CD14-positive monocyte (primary cell): ENCODE measurements at regions not wholly inside any gene's neighbourhood (a gene's known extent, or its start where the extent isn't known, plus 50 kb on each side); places are given as distances from the start of the nearest gene placed in this dataset.

ENCODE experiments used
- DNase-seq, 3 donors: peaks; one replicate each; pipeline ENCODE4 v3.0.0-alpha.2; 2011 to 2022
- H2AFZ ChIP-seq: 2 replicates; pipeline ENCODE4 v1.6.0; 2012; ENCODE audit warnings: mild to moderate bottlenecking, low read depth, low read length, inconsistent platforms; ENCODE audit not compliant: insufficient read depth, poor library complexity, severe bottlenecking
- H3K27ac ChIP-seq, 2 donors: 1 replicate in 1 of 2; 2 replicates in 1 of 2; pipeline ENCODE4 v1.5.1; 2012 to 2013; ENCODE audit warnings: low read length in 2 of 2, control low read depth in 1 of 2, inconsistent platforms in 1 of 2, low read depth in 1 of 2, mild to moderate bottlenecking in 1 of 2
- H3K27me3 ChIP-seq, 2 donors: one replicate each; pipeline versions ENCODE4 v1.6.0 to v1.6.1; 2011 to 2013; ENCODE audit warnings: low read length in 2 of 2; ENCODE audit not compliant: control insufficient read depth in 2 of 2, insufficient read depth in 2 of 2
- H3K36me3 ChIP-seq, 2 donors: replicated peaks in 1 of 2; 1 replicate in 1 of 2; 2 replicates in 1 of 2; pipeline versions ENCODE4 v1.5.1 to v1.6.1; 2012 to 2013; ENCODE audit warnings: low read length in 2 of 2, control low read depth in 1 of 2, inconsistent platforms in 1 of 2, mild to moderate bottlenecking in 1 of 2; ENCODE audit not compliant: insufficient read depth in 2 of 2, control insufficient read depth in 1 of 2
- H3K4me1 ChIP-seq, 2 donors: 1 replicate in 1 of 2; 2 replicates in 1 of 2; pipeline versions ENCODE4 v1.5.1 to v1.6.1; 2012 to 2013; ENCODE audit warnings: low read length in 2 of 2, control low read depth in 1 of 2, inconsistent platforms in 1 of 2, mild to moderate bottlenecking in 1 of 2, moderate library complexity in 1 of 2; ENCODE audit not compliant: insufficient read depth in 2 of 2, control insufficient read depth in 1 of 2
- H3K4me2 ChIP-seq: replicated peaks from 2 replicates; pipeline ENCODE3; 2012; ENCODE audit warnings: low read length, moderate library complexity, mild to moderate bottlenecking; ENCODE audit not compliant: poor library complexity, severe bottlenecking; ENCODE audit errors: extremely low read depth
- H3K4me3 ChIP-seq, 3 experiments: fragments of 200-600 bp in 1 of 3; sonication (generic) in 1 of 3; replicated peaks in 1 of 3; 1 replicate in 2 of 3; 2 replicates in 1 of 3; pipeline ENCODE4 v1.5.1; 2011 to 2013; ENCODE audit warnings: low read length in 3 of 3, mild to moderate bottlenecking in 3 of 3, control low read depth in 2 of 3, low read depth in 2 of 3, inconsistent platforms in 1 of 3, moderate library complexity in 1 of 3
- H3K79me2 ChIP-seq: 2 replicates; pipeline ENCODE4 v1.6.0; 2012; ENCODE audit warnings: mild to moderate bottlenecking, control low read depth, inconsistent platforms, low read length, moderate library complexity; ENCODE audit not compliant: insufficient read depth
- H3K9ac ChIP-seq: 2 replicates; pipeline ENCODE4 v1.6.0; 2017; ENCODE audit warnings: low read length, mild to moderate bottlenecking; ENCODE audit not compliant: insufficient read depth, poor library complexity, severe bottlenecking
- H3K9me3 ChIP-seq, 2 donors: replicated peaks in 1 of 2; 1 replicate in 1 of 2; 2 replicates in 1 of 2; pipeline versions ENCODE4 v1.5.1 to v1.6.1; 2012 to 2013; ENCODE audit warnings: low read length in 2 of 2, control low read depth in 1 of 2; ENCODE audit not compliant: control insufficient read depth in 1 of 2, insufficient read depth in 1 of 2
- H4K20me1 ChIP-seq: 2 replicates; pipeline ENCODE4 v1.6.0; 2012; ENCODE audit warnings: mild to moderate bottlenecking, low read length, control low read depth, moderate library complexity; ENCODE audit not compliant: insufficient read depth
- H3K27ac Mint-ChIP-seq, 7 donors: one replicate each; pipeline ENCODE4 v1.8.0; 2020; ENCODE audit warnings: mild to moderate bottlenecking in 7 of 7, mixed read lengths in 7 of 7, moderate library complexity in 6 of 7, inconsistent platforms in 2 of 7
- H3K27me3 Mint-ChIP-seq, 3 donors: one replicate each; pipeline ENCODE4 v1.8.0; 2021 to 2022; ENCODE audit warnings: low read depth in 3 of 3, mild to moderate bottlenecking in 3 of 3, mixed read lengths in 3 of 3, moderate library complexity in 3 of 3, inconsistent platforms in 1 of 3
- H3K36me3 Mint-ChIP-seq, 2 donors: one replicate each; pipeline ENCODE4 v1.8.0; 2020; ENCODE audit warnings: mixed read lengths in 2 of 2, inconsistent platforms in 1 of 2, mild to moderate bottlenecking in 1 of 2
- H3K4me1 Mint-ChIP-seq: one replicate; pipeline ENCODE4 v1.8.0; 2020; ENCODE audit warnings: mild to moderate bottlenecking, mixed read lengths
- H3K4me3 Mint-ChIP-seq, 2 donors: one replicate each; pipeline ENCODE4 v1.8.0; 2020; ENCODE audit warnings: mild to moderate bottlenecking in 2 of 2, mixed read lengths in 2 of 2, moderate library complexity in 1 of 2
- H3K9me3 Mint-ChIP-seq, 7 donors: one replicate each; pipeline ENCODE4 v1.8.0; 2020 to 2022; ENCODE audit warnings: mixed read lengths in 7 of 7, mild to moderate bottlenecking in 6 of 7, moderate library complexity in 6 of 7, inconsistent platforms in 2 of 7
- WGBS: methylation state at CpG from one replicate; pipeline ENCODE4 v1.1.5; 2013; ENCODE audit warnings: missing lambda C conversion rate; ENCODE audit not compliant: insufficient coverage; 5-methylcytosine and 5-hydroxymethylcytosine counted together
- intact Hi-C, 2 donors: fragments of 100-400 bp; cut with micrococcal nuclease; formaldehyde crosslinking; loops; one replicate each; pipeline versions ENCODE4 v1.15.0 to v1.15.1; 2023
- TF ChIP-seq, protein P1 (sequence below): fragments of 200-600 bp; IDR thresholded peaks from one replicate; pipeline ENCODE4 v1.8.0; 2022; ENCODE audit warnings: antibody characterized with exemption, mild to moderate bottlenecking

DNA sequence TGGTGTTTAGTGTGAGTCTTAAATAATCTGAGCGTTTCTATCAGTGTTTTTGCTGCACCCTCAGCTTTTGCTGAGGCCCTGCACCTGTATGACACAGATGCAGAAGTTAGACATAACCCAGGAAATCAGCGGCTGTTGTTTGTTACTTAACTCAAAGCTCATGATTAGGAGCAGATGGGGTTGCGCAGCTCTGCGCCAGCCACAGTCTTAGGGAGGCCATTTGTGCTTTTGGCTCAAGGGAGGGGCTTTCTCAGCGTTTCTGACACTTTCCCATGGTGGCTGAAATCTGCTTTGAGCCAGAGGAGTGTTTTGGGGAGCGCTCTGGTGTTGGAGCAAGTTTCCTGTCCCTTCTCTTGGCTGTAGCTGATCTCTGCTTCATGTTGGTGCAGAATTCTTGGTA, 433.8 kb downstream of the NAF1 start:
- no peak overlapping the region for H3K4me3 ChIP-seq
- H3K79me2 ChIP-seq, result no peaks in the 10 kb centered on the region
- WGBS, result 73% methylated on average over 6 of the region's 6 CpGs
- Mint-ChIP-seq H3K4me1 (no peaks in the 10 kb centered on the region), H3K36me3 (no peaks in the 10 kb centered on the region), H3K27me3 (peaks cover 0 to 2% (median 0%) of the 10 kb centered on the region in 3 donors), H3K9me3 (peaks cover 0 to 4% (median 0%) of the 10 kb centered on the region in 7 donors), H3K27ac (no peak overlapping the region), H3K4me3 (no peak overlapping the region)
- H4K20me1 ChIP-seq, result no peaks in the 10 kb centered on the region
- no peak overlapping the region for H3K9ac ChIP-seq
- no peaks in the 10 kb centered on the region for H3K36me3 ChIP-seq
- intact Hi-C loops, result no loop called here
- H3K9me3 ChIP-seq, result no peaks in the 10 kb centered on the region
- no peaks in the 10 kb centered on the region for H3K27me3 ChIP-seq
- H3K4me1 ChIP-seq, result no peaks in the 10 kb centered on the region
- H3K27ac ChIP-seq, result no peak overlapping the region
- TF ChIP-seq, protein P1, sequence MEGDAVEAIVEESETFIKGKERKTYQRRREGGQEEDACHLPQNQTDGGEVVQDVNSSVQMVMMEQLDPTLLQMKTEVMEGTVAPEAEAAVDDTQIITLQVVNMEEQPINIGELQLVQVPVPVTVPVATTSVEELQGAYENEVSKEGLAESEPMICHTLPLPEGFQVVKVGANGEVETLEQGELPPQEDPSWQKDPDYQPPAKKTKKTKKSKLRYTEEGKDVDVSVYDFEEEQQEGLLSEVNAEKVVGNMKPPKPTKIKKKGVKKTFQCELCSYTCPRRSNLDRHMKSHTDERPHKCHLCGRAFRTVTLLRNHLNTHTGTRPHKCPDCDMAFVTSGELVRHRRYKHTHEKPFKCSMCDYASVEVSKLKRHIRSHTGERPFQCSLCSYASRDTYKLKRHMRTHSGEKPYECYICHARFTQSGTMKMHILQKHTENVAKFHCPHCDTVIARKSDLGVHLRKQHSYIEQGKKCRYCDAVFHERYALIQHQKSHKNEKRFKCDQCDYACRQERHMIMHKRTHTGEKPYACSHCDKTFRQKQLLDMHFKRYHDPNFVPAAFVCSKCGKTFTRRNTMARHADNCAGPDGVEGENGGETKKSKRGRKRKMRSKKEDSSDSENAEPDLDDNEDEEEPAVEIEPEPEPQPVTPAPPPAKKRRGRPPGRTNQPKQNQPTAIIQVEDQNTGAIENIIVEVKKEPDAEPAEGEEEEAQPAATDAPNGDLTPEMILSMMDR, result no peak
- no peak overlapping the region for H2AFZ ChIP-seq
- no peak for DNase-seq
- no peak overlapping the region for H3K4me2 ChIP-seq

DNA sequence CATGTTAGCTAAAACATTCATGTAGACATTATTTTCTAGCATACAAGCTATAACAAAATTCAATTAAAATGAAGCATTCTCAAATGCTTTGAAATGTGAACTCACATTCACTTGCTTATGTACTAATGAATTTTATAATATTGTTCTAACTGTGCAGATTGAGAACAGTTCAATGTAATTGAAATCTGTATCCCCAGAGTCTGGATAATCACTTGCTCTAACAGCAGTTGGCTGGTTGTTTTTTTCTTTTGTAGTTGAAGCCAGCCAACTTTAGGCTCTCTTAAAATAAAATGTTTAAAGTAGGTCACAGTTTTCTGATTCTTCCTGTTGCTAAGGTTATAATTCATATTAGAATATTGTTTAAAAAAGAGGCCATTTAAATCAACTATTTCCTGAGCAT, 438.9 kb downstream of the NAF1 start:
- Histone ChIP-seq H3K4me2 (no peak overlapping the region), H3K36me3 (no peaks in the 10 kb centered on the region), H3K27ac (no peak overlapping the region), H3K4me3 (no peak overlapping the region), H3K4me1 (no peaks in the 10 kb centered on the region), H3K79me2 (no peaks in the 10 kb centered on the region), H4K20me1 (no peaks in the 10 kb centered on the region), H3K27me3 (no peaks in the 10 kb centered on the region), H2AFZ (no peak overlapping the region), H3K9ac (no peak overlapping the region), H3K9me3 (peaks cover 4% of the 10 kb centered on the region in 2 donors)
- Mint-ChIP-seq H3K9me3 (peaks cover 0 to 8% (median 0%) of the 10 kb centered on the region in 7 donors), H3K4me3 (no peak overlapping the region), H3K36me3 (no peaks in the 10 kb centered on the region), H3K4me1 (no peaks in the 10 kb centered on the region), H3K27me3 (no peaks in the 10 kb centered on the region), H3K27ac (no peak overlapping the region)
- no peak for DNase-seq
- TF ChIP-seq, protein P1, result no peak
- intact Hi-C loops, result no loop called here
